Ishikawa (cell line): ENCODE measurements at regions not wholly inside any gene's neighbourhood (a gene's known extent, or its start where the extent isn't known, plus 50 kb on each side); places are given as distances from the start of the nearest gene placed in this dataset.

ENCODE experiments used
- CEBPB ChIP-seq: IDR thresholded peaks from 2 replicates; pipeline ENCODE4 v1.6.1; 2012
- EGR1 ChIP-seq: IDR thresholded peaks from 2 replicates; pipeline ENCODE4 v1.6.1; 2012
- EP300 ChIP-seq: IDR thresholded peaks from 2 replicates; pipeline ENCODE4 v1.6.1; 2012; ENCODE audit warnings: borderline replicate concordance
- FOXM1 ChIP-seq: IDR thresholded peaks from 2 replicates; pipeline ENCODE4 v1.6.1; 2012; ENCODE audit warnings: low read depth, borderline replicate concordance
- NFIC ChIP-seq: IDR thresholded peaks from 2 replicates; pipeline ENCODE4 v1.6.1; 2012
- RAD21 ChIP-seq: IDR thresholded peaks from 2 replicates; pipeline ENCODE4 v1.6.1; 2012; ENCODE audit warnings: low read depth
- TAF1 ChIP-seq: IDR thresholded peaks from 2 replicates; pipeline ENCODE4 v1.6.1; 2012; ENCODE audit warnings: low read depth, mild to moderate bottlenecking
- TEAD4 ChIP-seq: IDR thresholded peaks from 2 replicates; pipeline ENCODE4 v1.6.1; 2012
- TF ChIP-seq, protein P1 (sequence below): IDR thresholded peaks from 2 replicates; pipeline ENCODE4 v1.6.1; 2012; ENCODE audit warnings: low read depth, mild to moderate bottlenecking
- TF ChIP-seq, protein P2 (sequence below): IDR thresholded peaks from 2 replicates; pipeline ENCODE4 v1.6.1; 2012
- TF ChIP-seq, protein P3 (sequence below): IDR thresholded peaks from 2 replicates; pipeline ENCODE4 v1.6.1; 2012

DNA sequence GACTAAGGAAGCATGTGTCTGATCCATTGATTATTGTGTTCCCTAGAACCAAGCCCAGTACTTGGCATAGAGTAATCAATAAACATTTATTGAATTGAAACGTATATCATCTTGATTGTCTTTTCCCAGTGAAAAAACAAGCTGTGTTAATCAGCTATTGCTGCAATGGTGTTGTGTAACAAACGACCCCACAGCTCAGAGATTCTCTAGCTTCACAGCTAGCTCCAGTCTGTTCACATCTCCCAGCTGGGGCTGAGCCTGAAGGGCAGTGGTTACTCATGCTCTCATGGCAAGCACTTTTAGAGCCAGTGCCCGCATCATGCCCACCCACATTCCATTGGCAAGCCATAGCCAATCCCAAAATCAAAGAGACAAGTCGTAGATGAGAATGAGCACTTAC is 237.4 kb upstream of the RAB4A start:
- TF ChIP-seq RAD21, result no peak
- TF ChIP-seq, protein P1, sequence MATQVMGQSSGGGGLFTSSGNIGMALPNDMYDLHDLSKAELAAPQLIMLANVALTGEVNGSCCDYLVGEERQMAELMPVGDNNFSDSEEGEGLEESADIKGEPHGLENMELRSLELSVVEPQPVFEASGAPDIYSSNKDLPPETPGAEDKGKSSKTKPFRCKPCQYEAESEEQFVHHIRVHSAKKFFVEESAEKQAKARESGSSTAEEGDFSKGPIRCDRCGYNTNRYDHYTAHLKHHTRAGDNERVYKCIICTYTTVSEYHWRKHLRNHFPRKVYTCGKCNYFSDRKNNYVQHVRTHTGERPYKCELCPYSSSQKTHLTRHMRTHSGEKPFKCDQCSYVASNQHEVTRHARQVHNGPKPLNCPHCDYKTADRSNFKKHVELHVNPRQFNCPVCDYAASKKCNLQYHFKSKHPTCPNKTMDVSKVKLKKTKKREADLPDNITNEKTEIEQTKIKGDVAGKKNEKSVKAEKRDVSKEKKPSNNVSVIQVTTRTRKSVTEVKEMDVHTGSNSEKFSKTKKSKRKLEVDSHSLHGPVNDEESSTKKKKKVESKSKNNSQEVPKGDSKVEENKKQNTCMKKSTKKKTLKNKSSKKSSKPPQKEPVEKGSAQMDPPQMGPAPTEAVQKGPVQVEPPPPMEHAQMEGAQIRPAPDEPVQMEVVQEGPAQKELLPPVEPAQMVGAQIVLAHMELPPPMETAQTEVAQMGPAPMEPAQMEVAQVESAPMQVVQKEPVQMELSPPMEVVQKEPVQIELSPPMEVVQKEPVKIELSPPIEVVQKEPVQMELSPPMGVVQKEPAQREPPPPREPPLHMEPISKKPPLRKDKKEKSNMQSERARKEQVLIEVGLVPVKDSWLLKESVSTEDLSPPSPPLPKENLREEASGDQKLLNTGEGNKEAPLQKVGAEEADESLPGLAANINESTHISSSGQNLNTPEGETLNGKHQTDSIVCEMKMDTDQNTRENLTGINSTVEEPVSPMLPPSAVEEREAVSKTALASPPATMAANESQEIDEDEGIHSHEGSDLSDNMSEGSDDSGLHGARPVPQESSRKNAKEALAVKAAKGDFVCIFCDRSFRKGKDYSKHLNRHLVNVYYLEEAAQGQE, result no peak
- no peak for TF ChIP-seq TEAD4
- TF ChIP-seq FOXM1, result no peak
- TF ChIP-seq EP300, result no peak
- no peak for TF ChIP-seq TAF1
- TF ChIP-seq, protein P2, sequence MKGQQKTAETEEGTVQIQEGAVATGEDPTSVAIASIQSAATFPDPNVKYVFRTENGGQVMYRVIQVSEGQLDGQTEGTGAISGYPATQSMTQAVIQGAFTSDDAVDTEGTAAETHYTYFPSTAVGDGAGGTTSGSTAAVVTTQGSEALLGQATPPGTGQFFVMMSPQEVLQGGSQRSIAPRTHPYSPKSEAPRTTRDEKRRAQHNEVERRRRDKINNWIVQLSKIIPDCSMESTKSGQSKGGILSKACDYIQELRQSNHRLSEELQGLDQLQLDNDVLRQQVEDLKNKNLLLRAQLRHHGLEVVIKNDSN, result no peak
- no peak for TF ChIP-seq CEBPB
- TF ChIP-seq, protein P3, sequence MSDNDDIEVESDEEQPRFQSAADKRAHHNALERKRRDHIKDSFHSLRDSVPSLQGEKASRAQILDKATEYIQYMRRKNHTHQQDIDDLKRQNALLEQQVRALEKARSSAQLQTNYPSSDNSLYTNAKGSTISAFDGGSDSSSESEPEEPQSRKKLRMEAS, result no peak
- TF ChIP-seq EGR1, result no peak
- TF ChIP-seq NFIC, result no peak
